Endothelial cell of hepatic sinusoid (primary cell): ENCODE measurements at regions not wholly inside any gene's neighbourhood (a gene's known extent, or its start where the extent isn't known, plus 50 kb on each side); places are given as distances from the start of the nearest gene placed in this dataset.
"Not testable (repeated sequence)": the region's sequence is repeated elsewhere in the genome, so short reads cannot be mapped to it uniquely, and the experiment has no call there.

Experiments used
- in situ Hi-C: cut with HindIII; loops from 2 replicates; pipeline ENCODE4 v1.10.0; 2017; ENCODE audit warnings: low sequenced_read_pairs

DNA sequence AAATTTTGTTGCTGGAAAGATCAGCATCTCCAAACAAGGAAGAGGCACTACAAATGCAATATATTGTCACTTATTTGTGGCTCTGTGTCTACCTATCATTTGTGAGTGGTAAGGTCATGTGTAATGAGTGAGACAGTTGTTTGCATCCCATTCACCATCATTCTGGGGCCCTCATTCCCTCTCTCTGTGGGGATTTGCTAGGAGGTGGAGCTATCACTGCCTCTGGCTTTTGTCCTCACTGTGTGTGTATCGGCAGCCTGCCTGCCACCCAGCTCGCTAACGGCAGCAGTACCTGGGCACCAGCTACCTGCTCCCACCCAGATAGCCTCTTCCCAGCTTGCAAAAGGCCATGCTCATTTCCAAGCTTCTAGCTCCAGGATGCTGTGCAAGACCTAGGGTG is 379.2 kb upstream of the ZFHX3 start:
- in situ Hi-C loops = loop anchor here (25.0 kb wide), 1 partner anchor 135 kb away; no protein-coding TSS in a partner anchor

DNA sequence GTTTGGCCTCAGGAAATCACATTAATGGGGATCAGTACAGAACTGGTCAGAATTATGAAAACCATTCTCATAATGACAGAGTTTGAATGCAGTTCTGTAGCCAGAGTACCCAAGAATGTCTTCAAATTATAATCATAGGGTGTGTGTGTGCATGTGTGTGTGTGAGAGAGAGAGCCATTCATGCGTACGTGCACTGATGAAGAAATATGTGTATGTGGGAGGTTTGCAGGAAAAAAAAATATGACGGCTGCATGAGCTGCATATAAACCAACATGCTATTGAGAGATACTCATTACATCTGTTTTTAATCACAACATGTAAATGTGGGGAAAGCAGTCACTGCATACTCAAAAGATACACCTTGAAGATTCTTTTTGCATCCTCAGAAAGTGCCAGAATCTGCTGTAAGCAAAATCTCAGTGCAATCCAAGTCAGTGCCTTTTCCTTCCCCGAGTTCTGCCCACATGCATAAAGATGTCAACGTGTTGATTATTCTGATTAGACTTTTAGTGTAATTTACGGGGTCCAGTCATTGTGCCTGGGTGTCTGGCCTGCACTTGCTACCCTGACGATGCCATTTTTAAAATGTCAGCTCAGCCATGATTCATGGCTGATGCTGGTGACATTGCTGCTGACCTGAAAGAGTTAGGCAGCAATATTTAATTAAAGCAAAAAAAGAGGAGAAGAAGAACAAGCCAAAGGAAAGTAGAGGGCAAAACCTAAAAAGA is 378.7 kb upstream of the ZFHX3 start:
- in situ Hi-C loops = loop anchor here (25.0 kb wide), 1 partner anchor 136 kb away; no protein-coding TSS in a partner anchor

DNA sequence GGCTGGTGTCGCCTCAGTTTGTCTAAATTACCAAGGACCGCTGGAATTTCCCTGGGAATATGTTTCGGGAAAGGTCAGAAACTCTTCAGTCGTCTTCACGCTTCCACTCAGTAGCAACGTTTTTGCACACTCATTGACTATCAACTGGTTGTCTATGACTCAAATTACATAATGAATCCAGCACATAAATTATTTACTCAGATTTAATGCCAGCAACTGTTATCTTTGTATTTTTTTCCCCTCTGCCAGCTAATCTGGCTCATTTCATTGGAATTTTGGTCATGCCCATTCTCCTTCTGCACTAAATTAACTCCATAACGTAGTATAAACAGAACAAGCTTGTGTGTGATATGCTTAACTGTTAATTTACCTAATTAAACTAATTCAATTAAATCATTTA is 372.7 kb upstream of the ZFHX3 start:
- in situ Hi-C loops = no loop called here

DNA sequence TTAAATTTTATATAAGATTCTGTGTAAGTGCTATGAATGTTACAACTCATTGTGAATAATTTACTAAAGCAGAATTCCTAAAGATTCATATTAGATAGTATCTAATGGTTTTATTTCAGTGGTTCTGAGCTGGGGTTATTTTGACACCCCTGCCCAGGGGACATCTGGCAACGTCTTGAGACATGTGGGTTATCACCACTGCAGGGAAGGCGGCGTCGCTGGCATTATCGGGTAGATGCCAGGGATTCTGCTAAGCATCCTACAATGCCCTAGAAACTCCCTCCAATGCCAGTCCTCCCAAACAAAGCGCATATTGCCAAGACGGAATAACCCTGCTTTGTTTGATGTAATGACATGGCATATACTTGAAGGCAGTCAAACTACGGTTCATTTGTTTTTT is 372.3 kb upstream of the ZFHX3 start:
- in situ Hi-C loops = no loop called here

DNA sequence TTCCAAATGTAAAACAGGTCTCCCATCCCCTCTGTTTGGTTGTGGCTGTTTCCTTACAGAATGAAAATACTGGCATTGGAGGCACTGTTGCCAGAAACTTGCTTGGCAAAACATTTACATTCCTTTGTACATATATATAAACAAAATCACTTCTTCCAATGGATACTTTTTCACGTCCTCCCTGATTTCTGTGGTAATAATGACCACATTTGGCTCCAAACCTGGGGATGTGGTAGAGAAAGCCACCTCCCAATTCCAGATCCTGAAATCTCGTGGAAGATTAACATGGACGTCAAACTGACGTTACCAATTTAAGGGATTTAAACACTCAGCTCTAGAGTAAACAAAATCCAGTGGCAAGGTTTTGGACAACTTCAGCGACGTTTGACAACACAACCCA is 370.8 kb upstream of the ZFHX3 start:
- in situ Hi-C loops = no loop called here

DNA sequence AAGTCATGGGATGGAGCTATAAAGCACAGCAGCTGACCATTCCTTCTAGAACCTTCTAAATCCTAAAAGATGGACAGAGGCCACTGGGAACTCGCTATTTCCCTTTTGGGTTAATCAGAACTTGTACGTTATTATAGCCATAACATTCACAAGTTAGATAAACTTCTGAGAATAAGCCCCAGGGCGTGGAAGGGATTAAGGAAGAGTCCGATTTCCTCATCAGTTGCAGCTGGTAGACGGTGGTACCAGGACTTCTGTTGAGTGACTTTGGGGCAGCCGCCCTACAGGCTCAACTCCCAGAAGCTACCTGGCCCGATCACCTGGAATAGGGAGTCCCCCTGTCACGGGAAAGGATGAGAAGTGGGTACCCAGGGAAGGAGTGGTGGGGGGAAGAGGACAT is 370.1 kb upstream of the ZFHX3 start:
- in situ Hi-C loops = no loop called here

DNA sequence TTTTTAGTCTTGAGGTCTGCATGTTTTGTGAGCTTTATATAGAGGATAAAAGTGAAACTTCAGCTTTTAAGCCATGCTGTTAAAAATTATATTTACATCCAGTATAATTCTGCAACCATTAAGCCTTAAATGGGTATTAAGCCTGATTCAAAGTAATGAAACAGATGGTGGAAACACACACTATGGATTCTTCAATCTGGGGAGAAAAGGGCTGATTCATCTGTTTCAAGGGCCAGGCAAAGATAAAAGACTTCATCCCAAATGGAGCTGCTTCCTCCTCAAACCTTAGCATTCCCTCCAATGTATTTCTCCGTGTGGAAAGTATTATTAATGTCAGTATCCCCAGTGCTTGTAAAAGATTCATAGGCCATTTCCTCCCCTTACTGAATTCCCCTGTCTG is 367.4 kb upstream of the ZFHX3 start:
- in situ Hi-C loops = no loop called here

DNA sequence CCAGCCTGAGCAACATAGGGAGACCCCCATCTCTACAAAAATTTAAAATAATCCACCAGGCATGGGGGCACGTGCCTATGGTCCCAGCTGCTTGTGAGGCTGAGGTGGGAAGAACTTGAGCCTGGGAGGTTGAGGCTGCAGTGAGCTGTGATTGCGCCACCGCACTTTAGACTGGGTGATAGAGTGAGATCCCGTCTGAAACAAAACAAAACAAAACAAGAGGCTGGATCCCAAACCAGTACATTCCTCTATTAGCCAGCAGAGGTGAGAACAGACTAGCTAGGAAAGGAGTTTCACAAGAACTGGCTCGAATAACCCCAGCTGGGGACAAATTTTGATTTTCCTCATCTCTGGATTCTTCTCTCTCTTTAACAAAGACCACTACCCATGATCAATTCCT is 366.7 kb upstream of the ZFHX3 start:
- in situ Hi-C loops = no loop called here

DNA sequence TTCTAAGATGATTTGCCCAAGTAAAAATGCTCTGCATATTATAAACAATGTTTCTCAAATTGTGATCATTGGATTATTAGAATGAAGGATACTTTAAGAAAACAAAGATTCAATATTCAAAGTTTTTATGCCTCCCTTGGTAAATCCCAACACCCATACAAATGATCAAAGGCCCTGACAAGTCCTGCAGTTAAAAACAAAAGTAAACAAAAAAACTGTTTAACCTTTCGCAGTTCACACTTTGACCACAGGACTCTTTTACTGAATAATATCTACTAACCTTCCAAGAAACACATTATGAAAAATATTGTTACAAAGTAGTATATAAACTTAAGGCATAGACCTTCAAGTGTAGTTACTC is 365.9 kb upstream of the ZFHX3 start:
- in situ Hi-C loops = no loop called here

DNA sequence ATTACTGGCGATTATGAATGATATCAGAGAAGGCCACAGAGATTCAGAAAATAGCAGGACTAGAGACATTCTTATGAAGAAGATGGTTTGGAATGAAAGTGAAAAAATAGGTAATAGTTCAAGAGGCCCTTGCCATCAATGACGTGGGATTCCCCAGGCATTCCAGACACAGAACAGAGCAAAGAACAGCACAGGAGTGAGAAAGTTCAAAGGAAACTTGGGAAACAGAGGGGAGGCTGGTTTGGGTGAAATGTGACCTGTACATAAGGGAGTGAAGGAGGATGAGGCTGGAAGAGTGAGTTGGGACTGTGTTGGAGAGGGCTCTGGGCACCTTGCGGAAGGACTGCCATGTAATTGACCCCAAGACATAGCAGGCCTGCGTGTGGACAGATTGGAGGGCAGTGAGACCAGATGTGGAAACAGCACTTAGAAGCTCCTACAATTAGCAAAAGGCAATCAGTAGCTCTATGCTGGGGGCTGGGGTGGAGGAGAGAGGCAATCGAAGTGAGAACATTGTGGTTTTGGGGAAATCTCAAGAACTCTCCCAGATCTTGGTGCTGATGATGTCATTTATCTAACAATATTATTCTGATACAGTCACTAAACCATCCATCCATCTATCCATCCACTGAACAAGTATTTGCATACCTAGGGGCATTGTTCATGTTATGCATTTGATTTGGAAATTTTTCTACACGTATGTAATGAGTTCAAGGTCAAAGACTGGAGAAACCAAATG is 365.3 kb upstream of the ZFHX3 start:
- in situ Hi-C loops = no loop called here

DNA sequence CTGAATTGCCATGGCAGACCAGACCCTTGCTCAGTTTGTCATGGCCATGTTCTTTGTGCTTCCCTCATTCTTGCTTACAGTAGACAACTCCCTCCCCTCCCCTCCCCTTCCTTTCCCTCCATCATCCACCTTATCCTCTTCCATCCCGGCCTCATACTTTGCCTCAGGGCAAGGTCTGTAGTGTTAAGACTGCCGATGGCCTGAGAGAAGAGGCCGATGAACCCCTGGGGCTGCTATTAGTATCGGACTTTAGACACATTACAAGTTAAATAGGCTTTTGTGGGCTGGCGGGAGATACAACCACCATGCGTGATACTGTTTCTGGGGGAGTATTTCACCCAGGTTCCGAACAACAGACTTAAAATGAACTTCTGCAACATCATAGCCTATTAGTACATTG is 364.5 kb upstream of the ZFHX3 start:
- in situ Hi-C loops = no loop called here

DNA sequence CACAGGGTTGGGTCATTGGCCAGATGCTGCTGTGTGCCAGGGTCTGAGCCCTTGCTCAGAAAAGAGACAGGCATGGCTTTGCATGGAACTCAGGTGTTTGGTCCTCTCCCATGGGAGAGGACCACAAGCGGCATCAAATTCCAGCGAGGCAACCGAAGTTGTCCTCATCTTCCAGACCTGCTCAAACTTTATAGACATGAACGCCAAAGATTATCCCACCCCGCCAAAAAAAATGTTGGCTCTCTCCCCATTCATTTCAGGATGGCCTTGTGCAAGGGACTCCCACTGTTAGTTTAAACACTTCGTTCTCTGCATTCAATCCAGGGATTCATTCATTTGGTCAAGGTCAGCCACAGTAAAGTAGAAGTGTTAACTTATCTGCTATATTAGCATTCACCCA is 360.8 kb upstream of the ZFHX3 start:
- in situ Hi-C loops = no loop called here

DNA sequence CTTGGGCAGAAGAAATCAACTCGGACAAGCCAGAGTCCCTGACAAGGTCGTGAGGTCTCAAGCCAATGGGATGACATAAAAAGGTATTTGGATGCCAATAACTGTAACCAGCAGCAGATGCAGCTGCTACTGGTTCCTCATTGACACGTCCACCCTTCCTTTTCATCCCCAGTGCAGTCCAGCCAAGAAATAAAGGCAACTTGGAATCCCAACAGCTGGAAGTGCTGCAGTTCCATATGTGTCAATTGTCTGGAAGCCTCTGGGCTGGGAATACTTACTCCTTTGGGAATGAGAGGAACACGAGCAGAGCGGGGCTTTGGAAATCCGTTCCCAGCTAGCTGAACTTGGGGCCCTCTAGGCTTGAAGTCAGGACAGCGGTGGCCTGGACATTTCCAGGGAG is 360.4 kb upstream of the ZFHX3 start:
- in situ Hi-C loops = no loop called here

DNA sequence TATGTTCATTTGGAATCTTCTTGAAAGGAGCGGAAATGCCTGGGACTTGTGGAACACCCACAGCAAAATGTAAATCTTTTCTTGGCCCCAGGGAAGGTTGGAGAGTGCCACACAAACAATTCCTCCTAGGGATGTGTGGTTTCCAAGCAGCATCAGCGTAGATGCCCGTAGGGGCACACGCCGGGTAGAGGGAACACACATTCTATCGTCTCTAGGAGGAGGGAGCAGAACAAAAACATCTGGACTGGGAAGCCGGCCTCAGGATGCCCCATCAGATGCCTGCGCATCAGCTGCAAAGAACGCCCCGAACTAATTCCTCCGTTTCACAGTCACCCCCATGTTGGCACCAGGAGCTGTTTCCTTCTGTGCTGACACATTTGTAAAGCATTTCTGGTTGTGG is 357.9 kb upstream of the ZFHX3 start:
- in situ Hi-C loops = no loop called here

DNA sequence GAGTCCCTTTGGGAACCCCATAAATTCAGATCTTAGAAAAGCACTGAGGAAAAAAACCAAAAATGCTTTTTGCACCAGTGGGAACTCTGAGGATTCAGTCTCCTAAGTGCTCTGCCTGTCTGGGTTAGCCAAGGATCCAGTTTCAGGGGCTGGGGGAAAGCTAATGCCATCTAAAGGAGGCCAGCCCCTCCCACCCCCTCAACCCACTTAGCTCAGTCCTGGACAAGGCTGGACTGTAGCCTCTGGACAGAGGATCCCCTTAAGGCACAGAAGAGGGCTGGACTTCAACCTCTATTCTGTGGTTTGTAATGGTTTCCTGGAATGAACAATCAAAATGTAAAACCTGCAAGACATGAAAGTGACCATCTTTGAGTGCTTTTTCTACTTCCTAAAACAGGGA is 356.1 kb upstream of the ZFHX3 start:
- in situ Hi-C loops = no loop called here

DNA sequence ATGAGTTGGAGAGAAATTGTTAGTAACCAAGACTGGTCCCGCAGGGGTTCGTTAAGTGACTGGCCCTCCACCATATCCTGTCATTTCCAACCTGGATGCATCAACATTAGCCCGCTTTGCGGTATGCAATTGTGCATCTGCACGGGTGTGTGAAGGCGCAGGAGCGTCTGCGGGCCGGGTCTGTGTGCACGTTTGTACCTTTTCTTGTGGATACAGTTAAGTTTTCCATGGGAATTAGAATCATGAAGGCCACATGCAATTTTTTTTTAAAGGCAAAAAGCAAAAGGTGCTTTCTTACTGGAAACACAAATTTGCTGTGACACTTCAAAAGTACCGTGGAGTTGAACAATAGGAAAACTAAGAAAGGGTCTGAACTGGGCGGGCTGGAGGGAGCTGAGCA is 355.4 kb upstream of the ZFHX3 start:
- in situ Hi-C loops = no loop called here

DNA sequence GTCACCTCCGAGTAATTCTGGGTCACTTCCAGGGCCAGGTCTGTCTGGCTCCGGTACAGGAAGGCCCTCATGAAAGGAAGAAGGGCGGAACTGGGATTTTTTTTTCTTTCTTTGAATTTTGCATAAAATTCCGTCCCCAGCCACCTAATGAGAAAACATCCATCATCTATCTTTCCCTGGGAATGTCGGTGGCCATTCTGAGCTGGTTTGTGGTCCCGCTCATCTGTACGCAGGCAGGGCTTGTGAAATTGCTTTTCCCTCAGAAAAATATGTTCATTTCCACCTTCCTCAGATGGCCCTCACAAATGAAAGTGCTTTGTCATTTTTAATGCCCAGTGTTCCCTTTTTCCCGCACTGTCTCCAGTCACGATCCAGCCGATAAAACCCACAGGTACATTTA is 353.0 kb upstream of the ZFHX3 start:
- in situ Hi-C loops = no loop called here

DNA sequence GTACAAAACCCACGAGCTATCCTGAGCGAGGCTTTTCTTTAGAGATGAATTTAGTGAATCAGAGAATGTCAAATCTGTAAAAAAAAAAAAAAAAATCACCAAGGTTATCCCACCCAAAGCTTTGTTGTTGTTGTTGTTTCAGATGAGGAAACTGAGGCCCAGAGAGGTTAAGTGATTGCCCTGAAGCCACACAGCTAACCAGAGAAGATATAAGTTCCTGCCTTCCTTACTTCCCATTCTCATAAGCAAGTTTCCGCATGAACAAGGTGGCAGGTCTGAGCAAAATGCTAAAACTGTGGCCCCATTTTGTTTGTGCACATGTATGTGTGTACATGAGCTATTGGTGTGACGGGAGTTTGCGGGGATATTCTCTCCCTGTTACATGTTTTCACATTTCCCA is 352.1 kb upstream of the ZFHX3 start:
- in situ Hi-C loops = no loop called here

DNA sequence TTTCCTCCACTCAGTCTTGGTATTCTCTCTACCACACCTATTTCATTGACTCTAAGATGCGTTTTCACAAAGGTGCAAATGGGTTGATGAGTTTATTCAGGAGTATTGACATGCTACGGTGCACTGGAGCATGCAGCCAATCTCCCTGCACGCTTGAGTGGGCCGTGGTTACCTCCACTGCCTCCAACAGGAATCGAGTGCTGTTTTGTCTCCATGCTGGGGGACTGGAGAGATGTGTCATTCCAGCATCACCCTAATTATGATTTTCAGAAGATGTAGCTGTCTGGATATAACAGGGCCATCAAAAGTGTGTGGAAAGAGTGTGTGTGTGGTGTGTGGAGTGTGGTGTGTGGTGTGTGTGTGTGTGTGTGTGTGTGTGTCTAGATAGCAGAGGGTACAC is 351.6 kb upstream of the ZFHX3 start:
- in situ Hi-C loops = no loop called here

DNA sequence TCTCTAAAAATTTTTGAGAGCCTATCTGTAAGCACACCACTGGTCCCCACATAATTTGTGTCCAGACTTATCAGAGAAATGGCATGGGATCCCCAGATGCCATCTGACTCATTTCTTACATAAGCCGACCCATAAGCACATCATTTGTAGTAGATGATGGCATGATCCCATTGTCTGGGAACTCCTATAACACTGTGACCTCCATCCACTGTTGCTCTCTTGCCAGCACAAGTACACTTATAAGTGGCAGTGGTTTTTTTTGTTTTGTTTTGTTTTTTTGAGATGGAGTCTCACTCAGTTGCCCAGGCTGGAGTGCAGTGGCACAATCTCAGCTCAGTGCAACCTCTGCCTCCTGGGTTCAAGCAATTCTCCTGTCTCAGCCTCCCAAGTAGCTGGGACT is 350.7 kb upstream of the ZFHX3 start:
- in situ Hi-C loops = not testable (repeated sequence)

DNA sequence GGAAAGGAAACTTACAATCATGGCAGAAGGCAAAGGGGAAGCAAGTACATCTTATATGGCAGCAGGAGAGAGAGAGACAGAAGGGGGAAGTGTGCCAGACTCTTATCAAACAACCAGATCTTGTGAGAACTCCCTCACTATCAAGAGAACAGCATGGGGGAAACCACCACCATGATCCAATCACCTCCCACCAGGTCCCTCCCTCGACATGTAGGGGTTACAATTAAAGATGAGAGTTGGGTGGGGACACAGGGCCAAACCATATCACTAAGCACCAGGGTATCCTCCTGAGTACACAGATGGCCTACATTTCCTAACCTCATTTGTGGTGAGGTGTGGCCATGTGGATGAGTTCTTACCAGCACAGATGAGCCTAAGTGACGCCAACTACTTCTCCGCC is 348.6 kb upstream of the ZFHX3 start:
- in situ Hi-C loops = no loop called here

DNA sequence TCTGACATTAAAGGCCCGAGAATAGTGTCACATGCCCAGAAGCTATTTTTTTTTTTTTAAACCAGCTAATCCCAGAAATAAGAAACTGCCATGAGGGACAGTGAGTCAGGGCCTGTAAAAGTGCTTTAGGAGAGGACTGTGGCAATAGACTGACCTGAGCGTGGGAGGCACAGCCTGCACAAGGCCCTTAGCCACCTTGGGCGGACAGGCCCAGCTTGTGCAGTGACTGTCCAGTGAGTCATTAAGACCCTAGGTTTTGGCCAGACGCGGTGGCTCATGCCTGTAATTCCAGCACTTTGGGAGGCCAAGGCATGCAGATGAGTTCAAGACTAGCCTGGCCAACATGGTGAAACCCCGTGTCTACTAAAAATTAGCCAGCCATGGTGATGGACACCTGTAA is 343.0 kb upstream of the ZFHX3 start:
- in situ Hi-C loops = no loop called here

DNA sequence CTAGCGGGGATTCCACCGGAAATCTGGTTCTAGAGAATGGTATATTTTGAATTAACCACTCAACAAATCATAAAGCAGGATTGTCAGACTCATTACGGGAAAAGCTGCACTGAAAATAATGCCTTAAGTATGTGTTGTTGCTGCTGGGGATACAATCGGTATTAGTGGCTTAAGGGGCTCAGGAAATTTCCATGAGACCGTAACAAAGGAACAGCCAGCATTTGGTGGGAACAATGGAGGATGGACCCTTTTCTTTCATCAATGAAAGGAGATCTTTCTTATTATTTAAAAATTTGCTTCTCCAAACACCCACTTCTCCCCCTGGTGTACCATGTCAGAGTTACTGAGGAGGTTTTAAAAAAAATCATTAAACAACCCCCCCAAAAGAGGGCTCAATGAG is 342.6 kb upstream of the ZFHX3 start:
- in situ Hi-C loops = no loop called here
